ENCODE measurements at regions not wholly inside any gene's neighbourhood (a gene's known extent, or its start where the extent isn't known, plus 50 kb on each side); places are given as distances from the start of the nearest gene placed in this dataset.

GRCh38 chr10:83250396-83250795 lies 888.9 kb upstream of the GHITM start (continued):
- TF ChIP-seq CHD7 (IDR thresholded peaks at IDR 0.05; ENCODE audit: insufficient replicate concordance, low read length) (no peak), POLR2AphosphoS5 (IDR thresholded peaks at IDR 0.05; ENCODE audit: low read depth, low read length) (no peak), POU5F1 (IDR thresholded peaks at IDR 0.05; ENCODE audit: low read depth, low read length) (no peak), ATF2 (IDR thresholded peaks at IDR 0.05; ENCODE audit: low read length) (no peak), CBX8 (IDR thresholded peaks at IDR 0.05; ENCODE audit: borderline replicate concordance, low read depth, low read length) (no peak), ATF3 (IDR thresholded peaks at IDR 0.05; ENCODE audit: insufficient read depth, low read depth, low read length) (no peak), KDM1A (IDR thresholded peaks at IDR 0.05; ENCODE audit: borderline replicate concordance, low read length) (no peak), JUND (IDR thresholded peaks at IDR 0.05; ENCODE audit: low read length) (no peak), SP4 (IDR thresholded peaks at IDR 0.05; ENCODE audit: low read length) (no peak), KDM5A (IDR thresholded peaks at IDR 0.05; ENCODE audit: low read length) (no peak), SIX5 (IDR thresholded peaks at IDR 0.05; ENCODE audit: low read depth, low read length) (no peak)
